SKM-1 treated with dmso at 0.1 percent for 144 hours (cell line): ENCODE measurements at regions not wholly inside any gene's neighbourhood (a gene's known extent, or its start where the extent isn't known, plus 50 kb on each side); places are given as distances from the start of the nearest gene placed in this dataset.

Source experiments
- DNase-seq: peaks from one replicate; lab custom pipeline; 2025; ENCODE audit not compliant: unreplicated experiment; lab: John Stamatoyannopoulos, UW

DNA sequence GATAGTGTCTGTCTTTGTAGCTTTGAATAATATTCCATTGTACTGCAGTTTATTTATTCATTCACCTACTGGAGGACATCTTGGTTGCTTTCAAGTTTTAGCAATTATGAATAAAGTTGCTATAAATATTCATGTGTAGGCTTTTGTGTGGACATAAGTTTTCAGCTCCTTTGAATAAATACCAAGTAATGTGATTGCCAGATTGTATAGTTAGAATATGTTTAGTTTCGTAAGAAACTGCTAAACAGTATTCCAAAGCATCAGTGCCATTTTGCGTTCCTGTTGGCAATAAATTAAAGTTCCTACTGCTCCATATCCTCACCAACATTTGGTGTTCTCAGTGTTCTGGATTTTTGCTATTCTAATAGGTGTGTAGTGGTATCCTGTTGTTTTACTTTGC is 311.7 kb upstream of the FMN2 start:
- DNase-seq, result no peak

DNA sequence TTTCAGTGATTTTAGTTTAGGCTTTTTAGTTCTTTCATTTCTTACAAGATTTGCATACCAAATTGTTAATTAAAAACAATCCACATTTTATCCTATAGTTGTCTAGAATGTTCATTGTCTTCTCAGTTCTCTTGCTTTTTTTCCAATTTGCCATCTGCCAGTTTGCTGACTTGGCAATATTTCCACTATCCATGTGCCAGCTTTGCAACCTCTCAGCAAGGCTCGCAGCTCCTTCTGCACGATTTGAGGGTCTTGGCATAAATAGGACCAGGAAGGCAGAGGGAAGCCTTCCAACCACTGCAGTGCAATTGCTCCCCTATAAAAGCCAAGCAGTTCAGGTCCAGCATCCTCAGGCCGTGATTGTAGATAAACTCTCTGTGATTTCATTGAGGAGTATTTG is 306.8 kb upstream of the FMN2 start:
- DNase-seq, result no peak

DNA sequence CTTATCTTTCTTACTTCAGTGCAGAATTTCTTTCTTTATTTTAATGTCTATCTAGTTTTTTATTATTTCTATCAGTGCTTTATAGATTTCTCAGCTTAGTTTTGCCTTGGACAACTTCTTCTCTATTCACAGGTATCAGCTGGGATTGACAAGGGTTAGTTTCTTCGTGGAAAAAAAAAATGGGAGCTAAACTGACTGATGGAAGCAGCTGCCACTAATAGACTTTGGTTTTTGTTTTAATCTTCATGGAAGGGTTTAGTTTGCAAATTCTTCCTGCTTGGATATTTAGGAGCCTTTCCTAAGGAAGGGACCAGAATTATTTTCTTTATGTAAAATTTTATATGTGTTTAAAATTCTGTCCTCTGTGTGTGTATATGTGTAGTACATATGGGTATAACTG is 306.1 kb upstream of the FMN2 start:
- DNase-seq, result no peak

DNA sequence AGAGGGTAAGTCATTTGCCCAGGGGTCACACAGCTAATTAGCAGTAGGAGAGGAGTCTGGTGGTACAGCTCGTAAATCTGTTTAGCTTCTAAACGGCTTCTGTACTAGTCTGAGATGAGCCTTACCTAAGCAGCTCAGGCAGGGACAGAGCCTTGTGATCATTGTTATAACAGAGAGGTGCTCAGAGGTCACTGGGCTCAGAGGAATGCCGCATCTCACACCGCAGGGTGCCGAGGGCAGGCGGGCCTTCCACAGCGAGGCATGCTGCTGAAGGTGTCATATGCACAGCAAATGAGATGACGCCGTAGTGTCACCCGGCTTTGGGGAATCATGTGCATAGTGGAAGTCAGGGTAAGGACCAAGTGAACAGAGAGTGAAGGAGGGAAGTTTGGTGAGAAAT is 305.2 kb upstream of the FMN2 start:
- no peak for DNase-seq

DNA sequence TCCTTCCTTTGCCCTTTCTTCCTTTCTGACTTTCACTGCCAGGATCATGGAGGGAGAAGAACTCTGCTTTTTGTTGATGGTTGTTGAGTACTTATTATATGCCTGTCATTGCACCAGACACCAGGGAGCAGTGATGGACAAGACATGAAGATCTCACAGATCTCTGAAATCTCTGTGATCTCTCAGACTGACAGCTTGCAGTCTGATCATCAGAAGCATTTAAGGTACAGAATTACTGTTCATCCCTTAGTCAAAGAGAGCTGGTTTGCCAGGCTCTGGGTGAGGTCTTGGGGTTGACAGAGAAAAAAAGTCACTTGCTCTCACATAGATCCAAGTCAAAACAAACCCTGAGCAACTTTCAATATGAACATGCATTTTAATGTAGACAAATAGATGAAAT is 299.5 kb upstream of the FMN2 start:
- no peak for DNase-seq

DNA sequence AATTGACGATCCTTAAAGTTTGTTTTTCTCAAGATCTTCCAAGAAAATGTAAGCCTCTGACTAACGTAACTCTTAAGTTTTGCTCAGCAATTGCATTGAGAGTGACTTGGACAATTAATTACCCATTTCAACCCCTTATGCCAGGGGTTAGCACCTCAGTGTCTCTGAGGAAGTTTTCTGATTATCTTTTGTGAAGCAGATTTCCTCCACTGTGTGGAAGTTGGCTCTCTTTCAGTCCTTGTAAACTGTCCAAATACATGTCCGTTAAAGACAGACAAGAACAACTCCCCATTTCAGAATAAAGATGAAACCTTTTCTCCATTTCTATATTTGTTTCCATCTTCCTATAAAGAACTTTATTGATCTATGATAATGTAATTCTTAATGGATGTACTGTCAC is 296.4 kb upstream of the FMN2 start:
- DNase-seq, result no peak

DNA sequence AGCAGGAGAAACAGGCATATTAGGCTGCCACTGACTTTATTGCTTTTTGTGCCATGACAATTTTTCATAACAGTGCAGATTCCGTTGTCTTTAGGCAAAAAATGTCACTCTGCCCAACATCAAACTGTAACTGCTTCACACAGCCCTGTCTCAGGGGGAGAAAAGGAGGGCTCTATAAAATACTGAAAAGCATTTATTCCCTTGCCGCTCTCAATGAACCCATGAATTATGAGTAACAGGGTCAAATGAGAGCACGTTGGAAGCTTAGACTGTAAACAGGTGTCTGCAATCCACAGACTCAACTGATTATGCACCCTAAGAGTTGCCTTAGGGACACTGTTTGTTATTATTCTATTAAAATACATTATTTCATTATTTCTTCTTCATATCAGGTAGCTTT is 292.1 kb upstream of the FMN2 start:
- no peak for DNase-seq

DNA sequence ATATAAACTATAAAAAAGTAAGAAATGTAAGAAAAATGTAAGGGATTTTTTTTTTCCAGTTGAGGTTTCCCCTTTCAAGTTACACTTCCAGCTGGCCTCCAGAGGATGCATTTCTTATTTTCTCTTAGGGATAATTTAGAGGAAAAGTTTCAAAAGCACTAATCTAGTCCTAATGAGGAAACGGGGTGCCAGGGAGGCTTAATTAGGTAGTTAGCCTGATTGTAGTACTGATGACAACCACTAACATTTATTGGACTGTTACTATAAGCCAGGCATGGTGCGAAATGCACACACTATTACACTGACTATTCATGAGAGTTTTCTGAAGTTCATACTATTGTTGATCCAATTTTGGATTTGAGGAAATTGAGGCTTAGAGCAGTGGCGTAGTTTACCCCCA is 290.8 kb upstream of the FMN2 start:
- DNase-seq, result no peak

- no peak for DNase-seq
Observed at GRCh38 chr1:239802275-239802674, 289.4 kb upstream of the FMN2 start.

DNA sequence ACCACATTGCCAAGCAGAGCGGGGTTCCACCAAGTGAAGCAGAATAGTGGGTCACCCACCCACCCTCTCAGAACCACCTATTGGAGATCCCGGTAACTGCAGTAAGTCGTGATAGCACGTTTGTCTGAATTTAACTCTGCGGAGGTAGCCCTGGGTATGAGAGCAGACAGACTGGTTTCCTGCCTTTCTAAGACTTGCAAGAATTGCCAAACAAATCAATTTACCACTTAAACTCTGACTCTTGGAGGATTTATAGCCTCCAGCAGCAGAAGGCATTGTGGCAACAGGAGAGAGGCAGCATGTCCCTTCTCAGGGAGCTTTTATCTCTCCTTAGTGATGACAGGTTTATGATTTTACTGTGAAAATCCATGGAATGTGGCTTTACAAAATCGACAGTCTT is 287.9 kb upstream of the FMN2 start:
- DNase-seq, result no peak

DNA sequence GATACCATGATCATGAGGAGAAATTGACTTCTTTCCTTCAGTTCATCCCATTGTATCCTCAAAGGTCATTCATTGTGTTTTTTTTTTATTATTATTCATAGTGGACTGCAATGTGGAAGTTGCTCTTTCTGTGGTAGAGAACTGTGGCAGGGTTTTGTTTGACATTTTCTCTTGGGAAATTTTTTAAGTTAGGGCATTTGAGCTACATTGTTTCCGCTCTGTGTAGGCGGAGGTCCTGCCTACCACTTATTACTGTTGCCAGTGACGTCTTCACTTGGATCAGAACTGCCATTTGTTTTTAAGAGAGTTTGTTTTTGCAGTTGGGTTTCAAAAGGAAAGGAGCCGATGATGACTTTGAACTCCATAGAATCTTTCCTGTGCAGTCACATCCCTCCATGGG is 287.4 kb upstream of the FMN2 start:
- DNase-seq, result no peak

DNA sequence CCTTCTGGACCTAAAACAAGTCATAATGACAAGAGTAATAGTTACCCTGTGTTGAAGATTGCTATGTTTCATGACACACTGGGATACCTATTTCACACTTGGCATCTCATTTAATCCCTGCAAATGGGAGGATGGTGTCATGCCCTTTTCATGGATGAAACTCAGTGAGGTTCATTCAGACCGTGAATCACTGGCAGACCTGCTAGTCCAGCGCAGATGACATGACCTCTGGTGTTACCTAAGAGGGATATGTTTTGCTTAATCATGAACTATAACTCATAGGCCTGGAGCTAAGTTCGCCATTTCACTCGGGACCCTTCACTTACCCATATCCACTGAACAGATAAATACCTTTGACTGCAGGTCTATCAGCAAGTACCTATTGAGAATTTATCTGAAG is 286.6 kb upstream of the FMN2 start:
- DNase-seq, result no peak

- no peak for DNase-seq
Observed at GRCh38 chr1:239805851-239806772, 285.6 kb upstream of the FMN2 start.

GRCh38 chr1:239806897-239807296 is 284.8 kb upstream of the FMN2 start:
- no peak for DNase-seq

- DNase-seq, result no peak
Observed at GRCh38 chr1:239807361-239807760, 284.3 kb upstream of the FMN2 start.

GRCh38 chr1:239810061-239810481 is 281.6 kb upstream of the FMN2 start:
- no peak for DNase-seq

- DNase-seq, result no peak
Observed at GRCh38 chr1:239811211-239811885, 280.3 kb upstream of the FMN2 start.

DNA sequence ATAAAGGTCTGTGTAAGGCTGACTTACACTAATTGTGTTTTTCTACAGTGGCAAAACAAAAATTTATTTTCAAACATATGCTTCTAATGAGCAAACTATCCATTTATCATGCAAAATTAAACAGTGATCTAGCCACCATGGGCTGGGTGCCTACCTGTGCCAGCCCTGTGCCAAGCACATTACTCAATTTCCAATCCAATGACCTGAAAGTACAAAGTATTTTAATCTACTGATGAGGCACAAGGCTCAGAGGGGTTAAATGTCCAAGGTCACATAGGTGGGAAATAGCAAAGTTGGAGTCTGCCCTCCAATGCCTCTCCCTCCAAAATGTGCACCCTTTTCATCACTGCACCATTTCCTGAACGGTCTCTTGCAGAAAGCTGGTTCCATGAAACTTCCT is 279.1 kb upstream of the FMN2 start:
- DNase-seq, result no peak

GRCh38 chr1:239814306-239814881 is 277.3 kb upstream of the FMN2 start:
- no peak for DNase-seq

DNA sequence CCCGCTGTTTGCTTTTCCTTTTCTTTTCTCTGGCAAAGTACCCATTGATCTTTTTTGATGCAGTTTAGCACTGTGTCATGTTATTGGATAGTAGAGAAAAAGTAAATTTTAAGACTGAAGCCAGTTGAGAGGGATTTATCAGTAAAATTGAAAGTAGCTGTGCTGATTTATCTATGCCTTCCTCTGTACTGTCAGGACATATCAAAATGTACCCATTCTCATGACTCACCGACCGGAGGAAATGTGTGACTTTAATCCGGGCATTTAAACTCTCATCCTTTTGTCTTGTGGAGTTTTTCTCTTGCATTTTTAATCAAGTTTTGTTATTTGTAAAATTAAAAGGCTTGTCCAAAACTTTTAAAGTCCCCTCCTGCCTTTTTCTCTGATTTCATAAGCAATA is 276.6 kb upstream of the FMN2 start:
- DNase-seq, result no peak

DNA sequence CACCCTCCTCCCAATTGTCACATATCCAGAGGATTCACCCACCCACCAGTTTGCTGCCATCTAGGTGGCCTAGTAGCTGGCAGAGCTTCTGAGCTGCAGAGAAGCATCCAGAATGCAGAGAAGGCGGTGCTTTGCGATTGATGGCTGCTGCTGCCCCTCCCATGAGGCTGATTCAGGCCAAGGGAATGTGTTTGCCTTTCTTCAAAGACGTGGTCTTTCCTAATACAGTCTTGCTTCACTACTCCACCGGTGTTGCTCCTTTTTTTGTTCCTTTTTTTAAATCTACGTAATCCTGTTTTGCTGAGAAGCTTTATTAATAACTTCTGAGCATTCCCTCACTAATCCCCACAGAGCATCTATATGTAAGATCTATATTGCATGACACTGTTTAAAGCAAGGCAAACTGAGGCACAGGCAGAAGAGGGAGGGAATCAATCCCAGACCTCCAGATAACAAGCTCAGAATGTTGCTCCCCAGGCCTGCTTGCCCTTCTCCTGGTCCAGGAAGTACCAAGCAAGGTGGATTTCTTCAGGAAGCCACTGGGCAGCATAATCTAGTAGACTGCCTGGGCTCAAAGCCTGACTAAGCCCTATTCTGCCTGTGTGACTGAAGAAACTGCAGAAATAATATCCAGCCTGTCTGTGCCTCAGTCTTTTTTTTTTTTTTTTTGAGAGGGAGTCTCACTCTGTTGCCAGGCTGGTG is 275.5 kb upstream of the FMN2 start:
- DNase-seq, result peak; percentile 98

GRCh38 chr1:239817276-239817675 is 274.4 kb upstream of the FMN2 start:
- no peak for DNase-seq
